GM08714 (cell line): ENCODE measurements at regions not wholly inside any gene's neighbourhood (a gene's known extent, or its start where the extent isn't known, plus 50 kb on each side); places are given as distances from the start of the nearest gene placed in this dataset.
A peak's percentile ranks its signal among the peaks of the same experiment; 100 is the strongest.

ENCODE experiments used
- H3K4me3 ChIP-seq: fragments of 200-500 bp; sonication (Bioruptor generic); 2 replicates; pipeline ENCODE4 v1.5.1; 2014; ENCODE audit warnings: mild to moderate bottlenecking, low read length, inconsistent platforms
- ZNF274 ChIP-seq: IDR thresholded peaks from 2 replicates; pipeline ENCODE4 v1.6.1; 2012; ENCODE audit warnings: mild to moderate bottlenecking, low read depth, low read length

DNA sequence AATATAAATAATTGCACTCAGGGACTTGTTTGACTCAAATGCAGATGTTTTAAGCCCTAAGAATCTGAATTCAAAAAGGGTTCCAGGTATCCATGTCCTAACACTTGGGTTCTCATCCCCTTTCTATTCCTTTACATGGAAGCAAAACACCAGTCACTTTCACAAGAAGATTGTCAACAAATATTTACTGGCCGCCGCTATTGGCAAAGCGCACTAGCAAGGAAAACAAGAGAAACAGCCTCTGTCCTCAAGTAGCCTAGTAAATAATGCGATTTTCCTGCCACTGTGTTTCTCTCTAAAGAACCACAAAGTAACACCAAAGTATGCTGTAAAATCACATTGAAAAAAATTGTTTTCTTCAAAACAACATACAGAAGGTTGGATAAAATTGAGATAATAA lies 66.7 kb upstream of the EZH2 start:
- no peak overlapping the region for H3K4me3 ChIP-seq
- no peak for TF ChIP-seq ZNF274

DNA sequence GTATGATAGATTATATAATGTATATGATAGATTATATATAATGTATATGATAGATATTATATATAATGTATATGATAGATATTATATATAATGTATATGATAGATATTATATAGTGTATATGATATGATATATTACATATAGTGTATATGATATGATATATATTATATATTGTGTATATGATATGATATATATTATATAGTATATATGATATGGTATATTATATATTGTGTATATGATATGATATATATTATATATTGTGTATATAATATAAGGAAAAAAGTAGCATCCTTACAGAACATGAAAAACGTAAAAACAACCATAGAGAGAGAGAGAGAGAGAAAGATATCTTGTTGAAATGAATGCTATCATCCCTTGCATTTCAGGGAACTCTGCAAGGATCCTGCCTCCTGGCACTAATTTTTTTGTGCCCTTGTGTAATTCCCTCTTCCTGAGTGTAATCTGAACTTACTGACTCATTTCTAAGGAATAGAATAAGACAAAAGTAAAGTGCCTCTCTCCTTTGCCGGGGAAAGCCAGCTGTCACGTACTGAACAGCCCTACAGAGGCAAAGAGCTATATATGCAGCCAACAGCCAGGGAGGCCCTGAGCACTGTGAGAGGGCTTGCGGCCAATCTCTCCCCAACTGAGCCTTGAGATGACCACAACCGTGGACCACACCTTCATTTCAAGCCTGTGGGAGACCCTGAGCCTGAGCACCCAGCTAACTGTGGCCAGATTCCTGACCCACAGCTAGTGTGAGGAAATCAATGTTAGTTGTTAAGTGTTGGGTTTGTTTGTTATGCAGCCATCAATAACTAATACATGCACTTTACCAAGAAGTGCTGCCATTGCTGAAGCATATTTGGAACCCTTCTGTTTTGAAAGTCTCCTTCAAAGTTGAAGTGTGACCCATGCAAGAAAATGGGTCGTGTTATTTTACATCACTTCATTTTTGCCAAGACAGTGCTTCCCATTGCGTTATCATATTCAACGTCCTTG lies 61.1 kb upstream of the EZH2 start:
- TF ChIP-seq ZNF274, result no peak
- H3K4me3 ChIP-seq, result no peak overlapping the region

DNA sequence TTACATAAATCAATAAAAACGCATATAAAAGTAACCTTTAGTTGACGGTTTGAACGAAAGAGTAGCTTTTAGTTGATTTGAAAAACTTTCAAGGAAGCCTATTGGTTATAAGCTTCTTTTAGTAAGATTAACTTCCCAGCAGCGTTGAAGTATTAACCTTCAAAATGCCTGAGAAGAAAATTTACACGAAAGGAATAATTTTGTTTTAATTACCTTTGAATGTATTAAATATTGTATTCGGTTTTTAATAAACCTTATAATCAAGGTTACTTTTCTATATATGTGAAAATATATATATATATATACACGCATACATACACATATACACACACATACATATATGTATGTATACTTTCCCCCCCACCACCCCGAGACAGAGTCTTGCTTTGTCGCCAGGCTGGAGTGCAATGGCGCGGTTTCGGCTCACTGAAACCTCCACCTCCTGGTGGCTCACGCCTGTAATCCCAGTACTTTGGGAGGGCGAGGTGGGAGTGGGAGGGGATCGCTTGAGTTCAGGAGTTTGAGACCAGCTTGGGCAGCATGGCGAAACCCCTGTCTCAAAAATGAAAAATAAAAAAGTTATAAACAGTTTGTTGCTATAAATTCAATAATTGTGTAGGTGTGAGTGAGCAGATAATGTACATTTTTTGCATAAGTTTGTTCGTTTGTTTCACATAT lies 57.6 kb upstream of the EZH2 start:
- no peak for TF ChIP-seq ZNF274
- H3K4me3 ChIP-seq, result peak overlapping the region; percentile 94

DNA sequence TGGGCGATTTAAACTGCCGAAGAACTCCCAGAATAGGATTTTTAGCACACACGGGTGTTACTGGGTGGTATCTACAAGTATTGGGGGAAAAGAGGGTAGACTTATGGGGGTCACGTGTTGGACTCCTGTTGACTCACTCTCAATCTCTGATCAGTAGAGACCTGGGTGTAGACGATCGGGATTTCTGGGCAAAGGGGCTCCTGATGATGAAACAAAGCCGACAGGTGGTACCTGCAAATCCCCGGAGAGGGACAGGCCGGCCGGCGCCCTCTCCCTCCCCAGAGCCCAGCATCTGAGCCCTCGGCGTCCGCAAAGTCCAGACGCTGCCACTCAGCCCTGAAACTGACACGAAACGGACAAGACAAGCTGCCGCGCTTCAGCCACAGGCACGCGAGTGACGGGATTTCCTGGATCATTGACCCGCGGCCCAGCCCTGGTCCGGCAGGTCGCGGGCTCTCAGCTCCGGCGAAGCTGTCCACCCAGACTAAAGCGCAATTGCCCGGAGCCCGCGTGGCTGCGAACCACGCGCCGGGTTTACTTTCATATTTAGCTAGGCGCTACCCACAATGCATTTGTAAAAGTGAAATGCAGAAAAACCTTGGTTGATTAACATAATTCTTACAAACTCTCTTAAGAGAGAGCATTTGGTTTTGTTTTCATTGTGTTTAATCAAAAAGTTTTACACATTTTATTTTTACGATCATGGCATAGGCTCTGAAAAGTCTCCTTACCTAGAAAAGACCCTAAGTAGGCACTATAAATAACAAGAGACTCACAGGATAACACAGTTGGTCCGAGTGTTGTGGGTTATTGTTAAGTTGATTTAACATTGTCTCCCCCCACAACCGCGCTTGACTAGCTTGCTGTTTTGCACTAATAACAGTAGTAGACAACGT lies 56.9 kb upstream of the EZH2 start:
- TF ChIP-seq ZNF274, result no peak
- H3K4me3 ChIP-seq, result peak overlapping the region; percentile 94

DNA sequence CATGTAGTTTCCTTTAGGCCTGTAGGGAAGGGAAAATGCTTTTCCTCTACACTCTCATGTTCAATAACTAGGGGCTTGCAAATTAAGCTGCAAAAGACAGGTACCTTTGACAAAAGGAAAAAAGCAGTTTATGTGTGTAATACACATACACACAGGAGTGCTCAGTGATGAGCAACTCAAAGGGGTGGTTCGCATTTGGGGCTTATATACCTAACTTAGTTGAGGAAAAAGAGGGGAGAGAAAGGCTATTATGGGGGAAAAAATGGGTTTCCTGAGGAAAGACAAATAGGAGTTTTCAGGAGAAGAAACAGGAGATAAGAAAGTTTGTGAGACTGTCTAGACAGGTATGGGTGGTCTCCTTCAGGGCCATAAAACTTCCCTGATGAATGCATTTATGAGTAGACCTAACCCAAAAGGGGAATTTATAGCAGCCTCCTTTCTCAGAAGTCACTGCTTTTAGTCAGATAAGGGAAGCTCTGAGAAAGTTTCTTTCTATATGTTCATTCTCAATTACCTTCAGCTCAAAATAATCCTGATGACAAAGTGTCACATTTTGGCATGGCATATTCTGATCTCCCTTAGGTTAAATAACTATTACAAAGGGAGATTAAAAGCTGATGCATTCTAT lies 55.2 kb upstream of the EZH2 start:
- no peak for TF ChIP-seq ZNF274
- no peak overlapping the region for H3K4me3 ChIP-seq

DNA sequence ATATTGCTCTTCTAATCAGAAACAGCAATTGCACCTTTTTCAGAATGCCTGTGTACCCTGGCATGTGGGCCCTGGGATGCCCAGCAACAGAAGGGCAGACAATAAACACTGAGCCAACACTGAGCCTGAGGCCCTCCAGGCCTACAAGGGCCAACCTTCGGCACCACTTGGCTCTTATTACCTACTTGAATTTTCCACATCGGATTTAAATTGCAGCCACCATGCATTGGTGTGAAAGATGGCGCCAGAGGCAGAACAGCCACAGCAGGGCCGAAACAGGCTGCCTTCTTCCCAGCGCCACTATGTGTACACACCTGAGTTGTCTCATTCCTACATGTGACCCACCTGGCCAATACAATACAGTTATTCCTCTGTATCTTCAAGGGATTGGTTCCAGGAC lies 51.4 kb upstream of the EZH2 start:
- no peak overlapping the region for H3K4me3 ChIP-seq
- no peak for TF ChIP-seq ZNF274
